Right lobe of liver (tissue), 4 donors: ENCODE measurements at regions not wholly inside any gene's neighbourhood (a gene's known extent, or its start where the extent isn't known, plus 50 kb on each side); places are given as distances from the start of the nearest gene placed in this dataset.

ENCODE experiments used
- POLR2A ChIP-seq: fragments of 450-650 bp; IDR thresholded peaks from one replicate; pipeline ENCODE4 v1.6.1; 2017; ENCODE audit warnings: antibody characterized with exemption, mild to moderate bottlenecking
- TF ChIP-seq, protein P1 (sequence below), 4 donors: fragments of 200-600 bp in 3 of 4; fragments of 450-650 bp in 1 of 4; IDR thresholded peaks; one replicate each; pipeline versions ENCODE4 v1.5.1 to v1.8.0; 2016 to 2022; ENCODE audit warnings: antibody characterized with exemption in 4 of 4, mild to moderate bottlenecking in 2 of 4
- donor health status: DM: no; HTN: no; CAD: no.
- donor health status: DM: no; HTN: no; CAD: no.
- donor health status: DM: no; HTN: yes; CAD: no.

DNA sequence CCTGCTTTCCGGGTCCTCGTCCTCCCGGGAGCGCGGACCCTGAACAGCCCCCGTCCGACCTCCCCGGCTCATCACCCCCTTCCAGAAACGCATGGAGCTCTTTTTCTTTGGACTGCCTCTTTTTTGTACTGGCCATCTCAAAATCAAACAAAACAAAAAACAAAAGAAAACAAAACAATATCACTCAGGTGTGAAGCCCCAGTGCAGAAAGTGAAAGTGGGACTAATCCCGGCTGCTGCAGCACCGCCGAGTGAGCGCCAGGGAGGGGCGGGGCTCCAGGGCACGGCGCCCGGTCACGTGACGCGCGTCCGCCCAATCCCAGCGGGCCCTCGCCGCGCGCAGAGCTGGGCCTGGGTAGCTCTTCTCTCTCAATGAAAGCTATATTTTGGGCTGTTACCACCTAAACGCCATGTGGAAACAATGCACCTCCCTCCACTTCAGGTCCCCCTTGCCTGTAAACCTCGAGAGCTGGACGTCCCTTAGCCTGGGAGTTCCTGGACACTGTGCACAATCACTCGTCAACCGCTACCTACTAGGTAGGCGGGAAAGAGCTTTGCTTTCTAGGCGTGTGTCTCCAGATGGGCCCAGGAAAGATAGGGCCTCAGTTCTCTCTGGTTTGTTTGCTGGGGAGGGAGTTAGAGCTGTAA, 93.7 kb upstream of the PRDM1 start:
- TF ChIP-seq, protein P1, sequence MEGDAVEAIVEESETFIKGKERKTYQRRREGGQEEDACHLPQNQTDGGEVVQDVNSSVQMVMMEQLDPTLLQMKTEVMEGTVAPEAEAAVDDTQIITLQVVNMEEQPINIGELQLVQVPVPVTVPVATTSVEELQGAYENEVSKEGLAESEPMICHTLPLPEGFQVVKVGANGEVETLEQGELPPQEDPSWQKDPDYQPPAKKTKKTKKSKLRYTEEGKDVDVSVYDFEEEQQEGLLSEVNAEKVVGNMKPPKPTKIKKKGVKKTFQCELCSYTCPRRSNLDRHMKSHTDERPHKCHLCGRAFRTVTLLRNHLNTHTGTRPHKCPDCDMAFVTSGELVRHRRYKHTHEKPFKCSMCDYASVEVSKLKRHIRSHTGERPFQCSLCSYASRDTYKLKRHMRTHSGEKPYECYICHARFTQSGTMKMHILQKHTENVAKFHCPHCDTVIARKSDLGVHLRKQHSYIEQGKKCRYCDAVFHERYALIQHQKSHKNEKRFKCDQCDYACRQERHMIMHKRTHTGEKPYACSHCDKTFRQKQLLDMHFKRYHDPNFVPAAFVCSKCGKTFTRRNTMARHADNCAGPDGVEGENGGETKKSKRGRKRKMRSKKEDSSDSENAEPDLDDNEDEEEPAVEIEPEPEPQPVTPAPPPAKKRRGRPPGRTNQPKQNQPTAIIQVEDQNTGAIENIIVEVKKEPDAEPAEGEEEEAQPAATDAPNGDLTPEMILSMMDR (IDR thresholded peaks at IDR 0.05) = no peak
- TF ChIP-seq POLR2A = no peak
